Activated T-helper 2 cell treated with anti-CD3 and anti-CD28 coated beads, Interferon-gamma antibody, Interleukin-2, Interleukin-4, amounts not matched to agents 10 μg/mL and 5 μg/mL and 100 μg/mL, durations not matched to agents 14 hours and 24 hours and 36 hours (primary cell): ENCODE measurements at regions not wholly inside any gene's neighbourhood (a gene's known extent, or its start where the extent isn't known, plus 50 kb on each side); places are given as distances from the start of the nearest gene placed in this dataset.

ENCODE experiments used
- DNase-seq: peaks from one replicate; pipeline ENCODE4 v3.0.0; 2021; ENCODE audit warnings: low spot score
- H3K27ac Mint-ChIP-seq: one replicate; pipeline ENCODE4 v1.8.0; 2021; ENCODE audit warnings: mixed read lengths
- H3K27me3 Mint-ChIP-seq: one replicate; pipeline ENCODE4 v1.8.0; 2021; ENCODE audit warnings: low read depth, mixed read lengths
- H3K36me3 Mint-ChIP-seq: one replicate; pipeline ENCODE4 v1.8.0; 2021; ENCODE audit warnings: low read depth, mixed read lengths
- H3K4me1 Mint-ChIP-seq: one replicate; pipeline ENCODE4 v1.8.0; 2021; ENCODE audit warnings: low read depth, mixed read lengths
- H3K4me3 Mint-ChIP-seq: one replicate; pipeline ENCODE4 v1.8.0; 2021; ENCODE audit warnings: low read depth, mild to moderate bottlenecking, moderate library complexity, mixed read lengths
- H3K9me3 Mint-ChIP-seq: one replicate; pipeline ENCODE4 v1.8.0; 2021; ENCODE audit warnings: mixed read lengths
- intact Hi-C: fragments of 100-400 bp; cut with micrococcal nuclease; formaldehyde crosslinking; loops from one replicate; pipeline ENCODE4 v1.15.1; 2023

DNA sequence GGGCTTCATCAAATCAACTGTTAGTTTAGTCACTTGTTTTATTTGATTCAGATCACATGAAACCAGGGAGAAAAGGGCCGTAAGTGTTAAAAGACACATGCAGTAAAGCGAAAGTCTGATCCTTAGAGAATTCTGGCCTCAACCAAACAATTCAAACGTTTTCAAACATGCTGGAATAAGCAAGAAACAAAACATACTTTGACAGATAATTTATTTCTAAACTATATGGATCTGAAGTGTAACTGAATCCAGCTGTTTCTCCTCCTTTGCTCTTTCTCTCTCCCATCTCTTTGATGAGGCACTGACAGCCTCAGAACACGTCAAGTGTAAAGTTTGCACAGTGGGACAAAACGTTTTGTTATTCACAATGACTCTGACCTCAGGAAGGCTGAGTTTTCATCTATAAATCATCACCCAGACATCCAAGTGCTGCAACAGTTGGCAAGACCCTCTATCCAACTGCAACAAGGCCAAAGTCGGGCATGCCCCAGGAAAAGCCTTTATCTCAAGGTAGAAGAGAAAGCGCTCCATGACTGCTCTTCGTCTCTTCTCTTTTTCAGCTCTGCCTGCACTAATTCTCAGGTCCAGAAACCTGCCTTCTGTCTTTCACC, 267.1 kb upstream of the MYOCD start:
- no peak for DNase-seq
- H3K27me3 Mint-ChIP-seq = no peaks in the 10 kb centered on the region
- H3K36me3 Mint-ChIP-seq = no peaks in the 10 kb centered on the region
- H3K27ac Mint-ChIP-seq = no peak overlapping the region
- intact Hi-C loops = no loop called here
- H3K4me3 Mint-ChIP-seq = no peak overlapping the region
- H3K9me3 Mint-ChIP-seq = peaks cover 45% of the 10 kb centered on the region
- H3K4me1 Mint-ChIP-seq = no peaks in the 10 kb centered on the region

DNA sequence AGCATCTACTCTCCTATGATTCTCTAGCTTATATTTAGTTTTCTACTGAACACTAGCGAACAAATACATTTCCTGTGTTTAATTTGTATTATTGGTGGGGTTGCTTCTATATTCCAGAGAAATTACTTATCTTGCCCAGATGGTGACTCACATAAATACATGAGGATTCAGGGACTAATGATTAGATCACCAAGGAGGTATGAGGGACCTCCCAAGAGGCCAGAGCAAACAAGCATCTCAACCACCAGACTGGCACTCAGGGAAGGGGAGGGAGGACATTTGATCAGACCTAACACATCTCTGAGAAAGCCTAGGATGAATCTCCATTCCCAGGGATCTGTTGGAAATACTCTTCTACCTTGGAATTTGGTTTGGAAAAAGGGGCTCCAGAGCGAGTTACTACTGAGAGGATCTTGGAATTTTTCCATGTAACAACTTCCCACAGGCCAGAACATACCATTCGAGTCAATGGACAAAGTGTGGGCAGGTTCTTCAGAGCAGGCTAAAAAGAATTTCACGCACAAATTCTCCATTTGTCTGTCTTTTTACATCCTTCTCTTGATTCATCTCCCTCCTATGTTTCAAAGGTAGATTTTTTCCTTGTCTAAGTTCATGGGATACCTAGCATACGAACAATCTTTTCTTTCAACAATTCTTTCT, 262.6 kb upstream of the MYOCD start:
- Mint-ChIP-seq H3K27me3 (no peaks in the 10 kb centered on the region), H3K4me3 (no peak overlapping the region), H3K9me3 (peaks cover 38% of the 10 kb centered on the region), H3K36me3 (no peaks in the 10 kb centered on the region), H3K27ac (no peak overlapping the region), H3K4me1 (no peaks in the 10 kb centered on the region)
- intact Hi-C loops = no loop called here
- DNase-seq = no peak

DNA sequence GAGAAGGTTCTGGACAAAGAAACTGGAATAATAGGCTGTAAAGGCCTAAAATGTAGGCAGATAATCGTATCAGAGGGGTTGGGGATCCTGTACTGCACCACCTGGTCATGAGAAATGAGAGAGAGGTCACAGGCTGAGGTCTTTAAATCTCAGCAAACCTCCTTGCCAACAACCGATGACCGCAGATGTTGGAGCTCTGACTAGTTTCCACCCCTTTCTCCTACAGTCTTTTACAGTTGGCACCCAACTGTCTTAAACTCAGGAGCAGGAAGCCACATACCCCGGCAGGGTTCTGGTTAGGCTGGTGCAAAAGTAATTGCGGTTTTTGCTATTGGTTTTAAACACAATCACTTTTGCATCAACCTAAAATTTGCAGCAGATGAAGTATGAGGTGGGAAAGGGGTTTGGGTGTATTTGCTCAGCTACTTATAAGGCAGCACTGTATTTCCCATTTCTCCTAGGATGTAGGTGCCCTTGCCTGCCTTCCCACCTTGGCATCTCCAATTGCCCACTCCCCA, 261.8 kb upstream of the MYOCD start:
- Mint-ChIP-seq H3K27me3 (no peaks in the 10 kb centered on the region), H3K27ac (no peak overlapping the region), H3K4me1 (no peaks in the 10 kb centered on the region), H3K9me3 (peaks cover 30% of the 10 kb centered on the region), H3K36me3 (no peaks in the 10 kb centered on the region), H3K4me3 (no peak overlapping the region)
- intact Hi-C loops = no loop called here
- DNase-seq = no peak

DNA sequence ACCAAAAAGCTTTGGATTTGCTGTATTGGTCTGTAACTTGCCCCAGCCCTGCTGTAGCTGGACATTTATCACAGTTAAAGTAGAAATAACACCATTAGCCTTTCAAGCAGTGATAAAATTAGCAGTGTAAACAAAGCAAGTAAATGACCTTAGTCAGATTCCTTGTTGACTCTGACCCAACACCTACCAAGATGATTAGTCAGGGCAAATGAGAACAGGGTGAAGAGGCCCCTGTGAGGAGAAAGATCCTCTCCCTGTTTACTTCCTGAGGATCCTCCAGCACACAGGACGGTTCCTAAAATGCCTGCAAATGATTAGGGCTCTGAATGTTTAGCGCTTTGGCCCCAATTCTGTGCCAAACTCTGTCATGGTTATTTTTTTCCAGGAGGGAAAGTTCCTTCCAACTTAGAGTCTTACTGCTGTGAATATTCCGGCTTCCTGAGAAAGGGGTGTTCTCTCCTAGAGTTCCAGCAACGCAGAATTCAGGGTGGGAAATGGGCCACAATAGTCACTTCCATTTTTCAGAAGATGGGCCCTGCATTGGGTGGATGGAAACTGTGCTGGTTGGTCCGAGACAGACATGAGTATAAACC, 259.0 kb upstream of the MYOCD start:
- no peaks in the 10 kb centered on the region for H3K4me1 Mint-ChIP-seq
- peaks cover 30% of the 10 kb centered on the region for H3K9me3 Mint-ChIP-seq
- no peaks in the 10 kb centered on the region for H3K27me3 Mint-ChIP-seq
- intact Hi-C loops = no loop called here
- H3K36me3 Mint-ChIP-seq = no peaks in the 10 kb centered on the region
- H3K4me3 Mint-ChIP-seq = no peak overlapping the region
- H3K27ac Mint-ChIP-seq = no peak overlapping the region
- no peak for DNase-seq

DNA sequence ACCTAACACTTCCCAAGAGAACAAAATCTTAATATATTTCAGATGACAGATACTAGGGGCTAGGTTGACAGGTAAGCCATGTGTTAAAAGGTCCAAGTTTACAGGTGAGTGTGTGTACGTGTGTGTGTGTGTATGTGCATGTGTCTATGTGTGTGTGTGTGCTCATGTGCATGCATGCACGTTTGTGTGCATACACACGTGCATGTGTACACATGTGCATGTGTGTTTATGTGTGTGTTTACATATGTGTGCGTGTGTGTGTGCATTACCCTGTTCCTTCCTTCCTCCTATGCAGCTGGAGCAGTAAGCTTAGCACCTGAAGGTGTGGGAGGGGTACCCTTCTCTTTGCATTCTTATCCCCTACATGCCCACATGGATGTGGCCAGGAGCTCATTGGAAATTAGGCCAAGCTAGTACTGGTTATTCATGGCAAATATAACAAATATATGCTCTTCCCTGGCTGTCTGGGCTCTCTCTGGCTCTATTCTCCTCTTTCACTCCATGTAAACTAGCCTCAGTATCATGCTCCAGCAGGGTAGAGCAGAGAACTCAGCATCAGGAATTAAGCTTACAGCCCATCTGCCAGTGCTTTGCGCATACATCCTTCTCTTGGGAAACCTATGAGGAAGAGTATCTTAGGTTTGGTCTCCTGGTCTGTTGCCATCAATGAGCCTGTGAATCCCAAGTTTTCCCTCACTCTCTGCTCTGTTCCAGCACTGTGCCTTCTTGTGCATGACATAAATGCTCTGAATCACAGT, 258.0 kb upstream of the MYOCD start:
- intact Hi-C loops = no loop called here
- Mint-ChIP-seq H3K4me1 (no peaks in the 10 kb centered on the region), H3K27ac (no peak overlapping the region), H3K27me3 (no peaks in the 10 kb centered on the region), H3K4me3 (no peak overlapping the region), H3K9me3 (peaks cover 32% of the 10 kb centered on the region), H3K36me3 (no peaks in the 10 kb centered on the region)
- DNase-seq = no peak

DNA sequence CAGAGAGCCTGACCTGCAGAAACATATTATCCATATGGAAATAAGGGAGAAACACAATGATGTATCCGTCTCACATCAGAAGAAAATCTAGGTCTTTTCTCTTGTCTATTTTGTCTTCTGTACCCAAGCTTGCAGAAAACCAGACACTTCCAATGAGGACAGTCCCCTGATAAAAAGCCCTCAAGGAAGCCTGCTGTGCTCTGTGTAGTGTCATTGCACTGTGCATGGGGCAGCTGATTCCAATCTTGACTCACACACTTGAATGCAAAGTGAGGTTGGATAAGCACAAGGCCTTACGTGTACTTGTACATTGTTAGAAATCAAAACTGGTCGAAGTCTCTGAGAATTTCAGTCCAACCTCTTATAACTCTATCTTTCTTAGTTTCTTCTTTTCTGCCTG, 256.6 kb upstream of the MYOCD start:
- Mint-ChIP-seq H3K27ac (no peak overlapping the region), H3K4me1 (no peaks in the 10 kb centered on the region), H3K4me3 (no peak overlapping the region), H3K9me3 (peaks cover 30% of the 10 kb centered on the region), H3K36me3 (no peaks in the 10 kb centered on the region), H3K27me3 (no peaks in the 10 kb centered on the region)
- intact Hi-C loops = no loop called here
- no peak for DNase-seq

DNA sequence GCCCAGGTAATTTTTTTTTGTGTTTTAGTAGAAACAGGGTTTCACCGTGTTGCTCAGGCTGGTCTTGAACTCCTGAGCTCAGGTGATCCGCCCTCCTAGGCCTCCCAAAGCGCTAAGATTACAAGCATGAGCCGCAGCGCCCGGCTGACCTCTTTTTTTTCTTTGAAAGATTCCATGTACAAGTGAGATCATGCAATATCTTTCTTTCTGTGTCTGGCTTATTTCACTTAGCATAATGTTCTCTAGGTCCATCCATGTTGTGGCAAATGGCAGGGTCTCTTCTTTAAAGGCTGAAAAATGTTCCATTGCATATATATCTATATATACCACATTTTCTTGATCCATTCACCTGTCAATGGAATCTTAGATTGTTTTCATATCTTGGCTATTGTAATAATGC, 255.0 kb upstream of the MYOCD start:
- Mint-ChIP-seq H3K36me3 (no peaks in the 10 kb centered on the region), H3K4me1 (no peaks in the 10 kb centered on the region), H3K27me3 (no peaks in the 10 kb centered on the region), H3K27ac (no peak overlapping the region), H3K4me3 (no peak overlapping the region), H3K9me3 (peaks cover 40% of the 10 kb centered on the region)
- DNase-seq = no peak
- intact Hi-C loops = no loop called here

DNA sequence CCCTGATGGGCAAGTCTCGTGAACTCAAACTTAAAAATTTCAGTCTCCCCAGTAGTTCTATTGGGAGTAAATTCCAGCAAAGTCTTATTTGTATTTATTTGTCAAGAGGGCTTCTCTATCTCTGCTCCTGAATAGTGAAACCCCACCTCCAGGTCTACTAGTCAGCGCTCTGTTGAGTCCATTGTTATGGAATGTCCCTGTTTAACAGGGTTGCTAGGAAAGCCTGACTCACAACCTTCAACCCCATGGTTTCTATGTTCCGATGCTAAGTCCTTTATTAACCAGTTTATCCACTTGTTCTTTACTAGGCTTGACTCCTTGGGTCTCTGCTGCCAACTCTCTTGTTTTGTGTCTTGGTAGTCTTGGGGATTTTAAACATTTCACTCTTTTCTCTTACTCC, 250.7 kb upstream of the MYOCD start:
- Mint-ChIP-seq H3K4me3 (no peak overlapping the region), H3K27me3 (no peaks in the 10 kb centered on the region), H3K4me1 (no peaks in the 10 kb centered on the region), H3K36me3 (no peaks in the 10 kb centered on the region), H3K9me3 (peaks cover 64% of the 10 kb centered on the region), H3K27ac (no peak overlapping the region)
- DNase-seq = no peak
- intact Hi-C loops = no loop called here

DNA sequence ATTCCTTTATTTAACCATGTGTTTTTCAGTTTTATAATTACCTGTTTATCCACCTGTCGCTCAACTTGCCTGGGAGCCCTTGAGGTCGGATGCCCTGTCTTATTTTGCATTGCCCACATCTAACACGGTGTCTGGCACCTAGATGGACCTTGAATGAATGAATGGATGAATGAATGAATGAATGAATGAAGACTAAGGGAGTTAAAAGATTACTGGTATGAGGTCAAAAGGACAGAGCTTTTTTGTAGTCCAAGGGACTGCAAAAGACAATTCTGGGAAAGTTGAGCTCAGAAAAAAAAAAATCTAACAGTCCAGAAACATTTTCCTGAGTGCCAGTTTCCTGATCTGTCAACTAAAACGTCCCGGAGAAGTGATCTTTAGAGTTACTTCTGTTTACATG, 244.6 kb upstream of the MYOCD start:
- H3K27ac Mint-ChIP-seq = no peak overlapping the region
- H3K9me3 Mint-ChIP-seq = peaks cover 78% of the 10 kb centered on the region
- intact Hi-C loops = no loop called here
- no peak overlapping the region for H3K4me3 Mint-ChIP-seq
- DNase-seq = no peak
- H3K4me1 Mint-ChIP-seq = no peaks in the 10 kb centered on the region
- H3K27me3 Mint-ChIP-seq = no peaks in the 10 kb centered on the region
- H3K36me3 Mint-ChIP-seq = no peaks in the 10 kb centered on the region

DNA sequence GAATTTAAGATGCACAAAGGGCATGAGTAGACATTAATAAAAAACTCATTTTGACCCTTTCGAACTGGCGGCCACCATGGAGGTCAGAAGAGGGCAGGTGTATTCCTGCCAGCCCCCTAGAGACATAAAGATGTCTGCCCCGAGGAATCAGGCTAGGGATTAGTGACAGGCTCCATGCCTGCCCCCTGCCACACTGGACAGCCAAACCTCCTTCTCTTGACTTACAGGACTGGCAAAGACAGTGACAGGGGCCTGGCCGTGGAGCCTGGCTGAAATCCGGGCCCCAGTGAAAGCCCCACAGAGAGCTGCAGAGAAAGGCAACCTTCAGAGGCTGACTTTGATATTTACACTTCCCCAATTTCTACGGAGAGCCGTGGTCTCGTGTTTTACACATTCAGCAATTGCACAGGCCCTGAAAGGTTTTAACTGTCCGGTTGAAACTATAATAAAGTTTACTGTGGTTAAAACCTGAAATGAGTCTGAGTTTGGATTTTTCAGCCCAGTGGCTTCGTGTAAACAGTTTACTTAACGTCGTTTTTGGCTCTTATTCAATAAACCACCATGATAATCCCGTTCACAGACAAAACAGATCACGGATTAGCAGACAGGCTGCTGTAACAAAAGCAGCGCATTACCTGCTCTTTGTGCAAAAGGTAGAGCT, 243.9 kb upstream of the MYOCD start:
- H3K9me3 Mint-ChIP-seq = peaks cover 79% of the 10 kb centered on the region
- no peaks in the 10 kb centered on the region for H3K27me3 Mint-ChIP-seq
- intact Hi-C loops = no loop called here
- DNase-seq = no peak
- no peaks in the 10 kb centered on the region for H3K4me1 Mint-ChIP-seq
- H3K27ac Mint-ChIP-seq = no peak overlapping the region
- H3K4me3 Mint-ChIP-seq = no peak overlapping the region
- H3K36me3 Mint-ChIP-seq = no peaks in the 10 kb centered on the region

DNA sequence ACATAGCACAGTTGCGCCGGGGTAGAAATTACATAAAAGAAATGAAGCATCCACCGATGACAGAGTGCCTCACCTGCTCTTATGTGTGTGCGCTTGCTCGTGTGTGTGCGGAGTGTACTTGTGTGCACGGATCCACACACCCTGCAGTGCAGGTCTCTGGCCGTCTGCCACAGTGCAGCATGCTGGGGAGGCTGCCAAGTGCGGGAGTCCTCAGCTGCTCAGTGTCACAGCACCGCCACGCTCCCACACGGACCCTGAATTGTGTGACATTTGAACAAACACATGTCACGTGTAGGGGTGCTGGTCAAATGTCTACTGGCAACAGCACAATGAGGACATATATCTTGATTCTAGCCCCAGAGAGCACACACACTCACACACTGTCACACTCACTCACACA, 243.0 kb upstream of the MYOCD start:
- DNase-seq = no peak
- H3K27me3 Mint-ChIP-seq = no peaks in the 10 kb centered on the region
- H3K9me3 Mint-ChIP-seq = peaks cover 71% of the 10 kb centered on the region
- no peaks in the 10 kb centered on the region for H3K4me1 Mint-ChIP-seq
- H3K36me3 Mint-ChIP-seq = no peaks in the 10 kb centered on the region
- no peak overlapping the region for H3K4me3 Mint-ChIP-seq
- intact Hi-C loops = no loop called here
- H3K27ac Mint-ChIP-seq = no peak overlapping the region

DNA sequence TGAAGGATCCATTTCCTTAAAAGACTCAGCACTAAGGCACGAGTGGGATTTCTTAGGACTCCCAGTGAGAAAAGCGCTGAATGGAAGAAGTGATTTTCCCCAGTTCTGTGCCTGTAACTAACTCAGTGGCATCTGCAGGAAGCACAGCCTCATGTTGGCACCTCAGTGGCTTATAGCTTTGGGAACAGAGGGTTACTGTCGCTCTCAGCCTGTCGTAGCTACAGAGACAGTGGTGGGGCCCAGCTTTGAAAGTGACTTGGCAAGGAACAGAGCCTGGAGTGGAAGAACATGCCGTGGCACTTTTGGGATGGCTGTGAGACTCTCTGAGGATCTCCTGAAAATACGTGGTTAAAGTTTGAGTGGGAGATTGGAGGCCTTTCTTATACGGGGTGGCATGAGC, 242.4 kb upstream of the MYOCD start:
- Mint-ChIP-seq H3K9me3 (peaks cover 71% of the 10 kb centered on the region), H3K36me3 (no peaks in the 10 kb centered on the region), H3K27me3 (no peaks in the 10 kb centered on the region), H3K27ac (no peak overlapping the region), H3K4me1 (no peaks in the 10 kb centered on the region), H3K4me3 (no peak overlapping the region)
- intact Hi-C loops = no loop called here
- no peak for DNase-seq
